CD14-positive monocyte (primary cell): ENCODE measurements at regions not wholly inside any gene's neighbourhood (a gene's known extent, or its start where the extent isn't known, plus 50 kb on each side); places are given as distances from the start of the nearest gene placed in this dataset.

Experiments
- DNase-seq, 3 donors: peaks; one replicate each; pipeline ENCODE4 v3.0.0-alpha.2; 2011 to 2022
- H2AFZ ChIP-seq: 2 replicates; pipeline ENCODE4 v1.6.0; 2012; ENCODE audit warnings: mild to moderate bottlenecking, low read depth, low read length, inconsistent platforms; ENCODE audit not compliant: insufficient read depth, poor library complexity, severe bottlenecking
- H3K27ac ChIP-seq, 2 donors: 1 replicate in 1 of 2; 2 replicates in 1 of 2; pipeline ENCODE4 v1.5.1; 2012 to 2013; ENCODE audit warnings: low read length in 2 of 2, control low read depth in 1 of 2, inconsistent platforms in 1 of 2, low read depth in 1 of 2, mild to moderate bottlenecking in 1 of 2
- H3K27me3 ChIP-seq, 2 donors: one replicate each; pipeline versions ENCODE4 v1.6.0 to v1.6.1; 2011 to 2013; ENCODE audit warnings: low read length in 2 of 2; ENCODE audit not compliant: control insufficient read depth in 2 of 2, insufficient read depth in 2 of 2
- H3K36me3 ChIP-seq, 2 donors: replicated peaks in 1 of 2; 1 replicate in 1 of 2; 2 replicates in 1 of 2; pipeline versions ENCODE4 v1.5.1 to v1.6.1; 2012 to 2013; ENCODE audit warnings: low read length in 2 of 2, control low read depth in 1 of 2, inconsistent platforms in 1 of 2, mild to moderate bottlenecking in 1 of 2; ENCODE audit not compliant: insufficient read depth in 2 of 2, control insufficient read depth in 1 of 2
- H3K4me1 ChIP-seq, 2 donors: 1 replicate in 1 of 2; 2 replicates in 1 of 2; pipeline versions ENCODE4 v1.5.1 to v1.6.1; 2012 to 2013; ENCODE audit warnings: low read length in 2 of 2, control low read depth in 1 of 2, inconsistent platforms in 1 of 2, mild to moderate bottlenecking in 1 of 2, moderate library complexity in 1 of 2; ENCODE audit not compliant: insufficient read depth in 2 of 2, control insufficient read depth in 1 of 2
- H3K4me2 ChIP-seq: replicated peaks from 2 replicates; pipeline ENCODE3; 2012; ENCODE audit warnings: low read length, moderate library complexity, mild to moderate bottlenecking; ENCODE audit not compliant: poor library complexity, severe bottlenecking; ENCODE audit errors: extremely low read depth
- H3K4me3 ChIP-seq, 3 experiments: fragments of 200-600 bp in 1 of 3; sonication (generic) in 1 of 3; replicated peaks in 1 of 3; 1 replicate in 2 of 3; 2 replicates in 1 of 3; pipeline ENCODE4 v1.5.1; 2011 to 2013; ENCODE audit warnings: low read length in 3 of 3, mild to moderate bottlenecking in 3 of 3, control low read depth in 2 of 3, low read depth in 2 of 3, inconsistent platforms in 1 of 3, moderate library complexity in 1 of 3
- H3K79me2 ChIP-seq: 2 replicates; pipeline ENCODE4 v1.6.0; 2012; ENCODE audit warnings: mild to moderate bottlenecking, control low read depth, inconsistent platforms, low read length, moderate library complexity; ENCODE audit not compliant: insufficient read depth
- H3K9ac ChIP-seq: 2 replicates; pipeline ENCODE4 v1.6.0; 2017; ENCODE audit warnings: low read length, mild to moderate bottlenecking; ENCODE audit not compliant: insufficient read depth, poor library complexity, severe bottlenecking
- H3K9me3 ChIP-seq, 2 donors: replicated peaks in 1 of 2; 1 replicate in 1 of 2; 2 replicates in 1 of 2; pipeline versions ENCODE4 v1.5.1 to v1.6.1; 2012 to 2013; ENCODE audit warnings: low read length in 2 of 2, control low read depth in 1 of 2; ENCODE audit not compliant: control insufficient read depth in 1 of 2, insufficient read depth in 1 of 2
- H4K20me1 ChIP-seq: 2 replicates; pipeline ENCODE4 v1.6.0; 2012; ENCODE audit warnings: mild to moderate bottlenecking, low read length, control low read depth, moderate library complexity; ENCODE audit not compliant: insufficient read depth
- H3K27ac Mint-ChIP-seq, 7 donors: one replicate each; pipeline ENCODE4 v1.8.0; 2020; ENCODE audit warnings: mild to moderate bottlenecking in 7 of 7, mixed read lengths in 7 of 7, moderate library complexity in 6 of 7, inconsistent platforms in 2 of 7
- H3K27me3 Mint-ChIP-seq, 3 donors: one replicate each; pipeline ENCODE4 v1.8.0; 2021 to 2022; ENCODE audit warnings: low read depth in 3 of 3, mild to moderate bottlenecking in 3 of 3, mixed read lengths in 3 of 3, moderate library complexity in 3 of 3, inconsistent platforms in 1 of 3
- H3K36me3 Mint-ChIP-seq, 2 donors: one replicate each; pipeline ENCODE4 v1.8.0; 2020; ENCODE audit warnings: mixed read lengths in 2 of 2, inconsistent platforms in 1 of 2, mild to moderate bottlenecking in 1 of 2
- H3K4me1 Mint-ChIP-seq: one replicate; pipeline ENCODE4 v1.8.0; 2020; ENCODE audit warnings: mild to moderate bottlenecking, mixed read lengths
- H3K4me3 Mint-ChIP-seq, 2 donors: one replicate each; pipeline ENCODE4 v1.8.0; 2020; ENCODE audit warnings: mild to moderate bottlenecking in 2 of 2, mixed read lengths in 2 of 2, moderate library complexity in 1 of 2
- H3K9me3 Mint-ChIP-seq, 7 donors: one replicate each; pipeline ENCODE4 v1.8.0; 2020 to 2022; ENCODE audit warnings: mixed read lengths in 7 of 7, mild to moderate bottlenecking in 6 of 7, moderate library complexity in 6 of 7, inconsistent platforms in 2 of 7
- WGBS: methylation state at CpG from one replicate; pipeline ENCODE4 v1.1.5; 2013; ENCODE audit warnings: missing lambda C conversion rate; ENCODE audit not compliant: insufficient coverage; 5-methylcytosine and 5-hydroxymethylcytosine counted together
- intact Hi-C, 2 donors: fragments of 100-400 bp; cut with micrococcal nuclease; formaldehyde crosslinking; loops; one replicate each; pipeline versions ENCODE4 v1.15.0 to v1.15.1; 2023
- TF ChIP-seq, protein P1 (sequence below): fragments of 200-600 bp; IDR thresholded peaks from one replicate; pipeline ENCODE4 v1.8.0; 2022; ENCODE audit warnings: antibody characterized with exemption, mild to moderate bottlenecking

DNA sequence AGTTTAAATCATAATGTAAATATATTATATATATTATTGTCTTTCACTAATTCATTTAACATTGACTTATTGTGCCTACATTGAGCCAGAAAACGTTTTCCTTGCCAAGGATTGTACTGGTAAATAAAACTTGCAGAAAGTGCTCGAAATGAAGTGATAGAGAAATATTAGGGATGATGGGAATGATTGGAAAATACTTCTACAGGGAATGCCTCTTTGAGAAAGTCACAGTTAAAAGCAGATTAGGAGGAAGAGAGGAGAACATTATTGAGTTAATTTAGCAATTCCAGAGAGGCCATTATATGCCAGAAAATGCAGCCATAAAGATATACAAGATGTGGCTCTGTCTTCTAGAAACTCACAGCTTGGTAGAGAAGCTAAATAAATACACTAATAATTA is 560.0 kb upstream of the KCNMB2 start:
- H3K36me3 ChIP-seq, result no peaks in the 10 kb centered on the region
- no peak overlapping the region for H3K27ac ChIP-seq
- no peak overlapping the region for H2AFZ ChIP-seq
- Mint-ChIP-seq H3K4me3 (no peak overlapping the region), H3K27me3 (peaks cover 0 to 3% (median 0%) of the 10 kb centered on the region in 3 donors), H3K36me3 (peaks cover 0 to 2% of the 10 kb centered on the region in 2 donors), H3K4me1 (peaks cover 7% of the 10 kb centered on the region), H3K27ac (no peak overlapping the region), H3K9me3 (peaks cover 0 to 4% (median 0%) of the 10 kb centered on the region in 7 donors)
- no peaks in the 10 kb centered on the region for H3K9me3 ChIP-seq
- TF ChIP-seq, protein P1, sequence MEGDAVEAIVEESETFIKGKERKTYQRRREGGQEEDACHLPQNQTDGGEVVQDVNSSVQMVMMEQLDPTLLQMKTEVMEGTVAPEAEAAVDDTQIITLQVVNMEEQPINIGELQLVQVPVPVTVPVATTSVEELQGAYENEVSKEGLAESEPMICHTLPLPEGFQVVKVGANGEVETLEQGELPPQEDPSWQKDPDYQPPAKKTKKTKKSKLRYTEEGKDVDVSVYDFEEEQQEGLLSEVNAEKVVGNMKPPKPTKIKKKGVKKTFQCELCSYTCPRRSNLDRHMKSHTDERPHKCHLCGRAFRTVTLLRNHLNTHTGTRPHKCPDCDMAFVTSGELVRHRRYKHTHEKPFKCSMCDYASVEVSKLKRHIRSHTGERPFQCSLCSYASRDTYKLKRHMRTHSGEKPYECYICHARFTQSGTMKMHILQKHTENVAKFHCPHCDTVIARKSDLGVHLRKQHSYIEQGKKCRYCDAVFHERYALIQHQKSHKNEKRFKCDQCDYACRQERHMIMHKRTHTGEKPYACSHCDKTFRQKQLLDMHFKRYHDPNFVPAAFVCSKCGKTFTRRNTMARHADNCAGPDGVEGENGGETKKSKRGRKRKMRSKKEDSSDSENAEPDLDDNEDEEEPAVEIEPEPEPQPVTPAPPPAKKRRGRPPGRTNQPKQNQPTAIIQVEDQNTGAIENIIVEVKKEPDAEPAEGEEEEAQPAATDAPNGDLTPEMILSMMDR, result no peak
- peaks cover 2 to 5% of the 10 kb centered on the region in 2 donors for H3K4me1 ChIP-seq
- no peak for DNase-seq
- no peaks in the 10 kb centered on the region for H3K79me2 ChIP-seq
- H4K20me1 ChIP-seq, result no peaks in the 10 kb centered on the region
- H3K9ac ChIP-seq, result no peak overlapping the region
- intact Hi-C loops, result no loop called here
- WGBS, result 100% methylated on average over 1 of the region's 2 CpGs
- no peak overlapping the region for H3K4me2 ChIP-seq
- H3K27me3 ChIP-seq, result no peaks in the 10 kb centered on the region
- no peak overlapping the region for H3K4me3 ChIP-seq

DNA sequence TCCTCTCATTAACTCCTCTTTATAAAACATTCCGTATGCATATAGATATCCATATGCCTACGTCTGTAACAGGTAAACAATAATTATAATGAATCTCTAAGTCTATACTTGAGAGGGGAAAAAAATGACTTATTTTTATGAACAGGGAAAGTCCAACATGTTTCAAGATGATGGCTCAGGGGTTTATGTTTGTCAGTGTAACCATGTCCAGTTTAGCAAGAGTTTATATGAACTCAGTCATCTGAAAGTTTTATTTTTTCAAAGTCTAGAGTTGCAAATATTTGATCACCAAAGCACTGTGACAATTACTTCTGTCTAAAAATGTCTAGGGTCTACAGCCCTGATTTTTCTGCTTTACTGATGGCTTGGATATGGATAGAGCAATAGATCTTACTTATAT is 559.4 kb upstream of the KCNMB2 start:
- Histone ChIP-seq H2AFZ (no peak overlapping the region), H3K9me3 (no peaks in the 10 kb centered on the region), H3K4me1 (peaks cover 2 to 5% of the 10 kb centered on the region in 2 donors), H4K20me1 (no peaks in the 10 kb centered on the region), H3K4me2 (no peak overlapping the region), H3K79me2 (no peaks in the 10 kb centered on the region), H3K36me3 (no peaks in the 10 kb centered on the region), H3K27ac (no peak overlapping the region), H3K9ac (no peak overlapping the region), H3K27me3 (no peaks in the 10 kb centered on the region), H3K4me3 (no peak overlapping the region)
- Mint-ChIP-seq H3K9me3 (peaks cover 0 to 4% (median 0%) of the 10 kb centered on the region in 7 donors), H3K4me1 (peaks cover 7% of the 10 kb centered on the region), H3K36me3 (peaks cover 0 to 2% of the 10 kb centered on the region in 2 donors), H3K27ac (no peak overlapping the region), H3K4me3 (no peak overlapping the region), H3K27me3 (peaks cover 0 to 3% (median 0%) of the 10 kb centered on the region in 3 donors)
- intact Hi-C loops, result no loop called here
- DNase-seq, result no peak
- TF ChIP-seq, protein P1, result no peak
- WGBS, result no CpG with 5 or more reads among the region's 2 CpGs
